Urinary bladder (tissue), 3 donors: ENCODE measurements at regions not wholly inside any gene's neighbourhood (a gene's known extent, or its start where the extent isn't known, plus 50 kb on each side); places are given as distances from the start of the nearest gene placed in this dataset.

Experiments
- DNase-seq: peaks from one replicate; pipeline ENCODE4 v3.0.0-alpha.2; 2015; ENCODE audit errors: extremely low spot score
- H3K27ac ChIP-seq: one replicate; pipeline ENCODE4 v1.5.1; 2013; ENCODE audit warnings: low read depth, mild to moderate bottlenecking, moderate library complexity
- H3K36me3 ChIP-seq: one replicate; pipeline ENCODE4 v1.6.1; 2013; ENCODE audit warnings: mild to moderate bottlenecking, moderate library complexity; ENCODE audit not compliant: insufficient read depth
- H3K4me1 ChIP-seq: one replicate; pipeline ENCODE4 v1.6.1; 2013; ENCODE audit warnings: mild to moderate bottlenecking, moderate library complexity; ENCODE audit not compliant: insufficient read depth
- H3K4me3 ChIP-seq: one replicate; pipeline ENCODE4 v1.5.1; 2013; ENCODE audit warnings: low read depth, low read length
- WGBS: extraction: QIAGEN DNeasy Blood & Tissue Kit; methylation state at CpG from one replicate; pipeline ENCODE4 v1.1.7; 2013; 5-methylcytosine and 5-hydroxymethylcytosine counted together
- donor health status: healthy with polysubstance abuse.
- donor health status: healthy.

GRCh38 chr6:48757661-48758060 lies 646.7 kb upstream of the PTCHD4 start:
- WGBS = 39% methylated on average over 1 of the region's 1 CpG
- Histone ChIP-seq H3K36me3 (no peaks in the 10 kb centered on the region), H3K4me1 (no peaks in the 10 kb centered on the region), H3K27ac (no peak overlapping the region), H3K4me3 (no peak overlapping the region)
- no peak for DNase-seq

GRCh38 chr6:48755315-48755714 lies 644.3 kb upstream of the PTCHD4 start:
- Histone ChIP-seq H3K36me3 (no peaks in the 10 kb centered on the region), H3K27ac (no peak overlapping the region), H3K4me3 (no peak overlapping the region), H3K4me1 (no peaks in the 10 kb centered on the region)
- WGBS = 67% methylated on average over 3 of the region's 3 CpGs
- DNase-seq = no peak

GRCh38 chr6:48754641-48755040 lies 643.6 kb upstream of the PTCHD4 start:
- WGBS = 31% methylated on average over 3 of the region's 3 CpGs
- Histone ChIP-seq H3K4me3 (no peak overlapping the region), H3K4me1 (no peaks in the 10 kb centered on the region), H3K27ac (no peak overlapping the region), H3K36me3 (no peaks in the 10 kb centered on the region)
- DNase-seq = no peak

- no peak overlapping the region for H3K27ac ChIP-seq
- 79% methylated on average over 2 of the region's 2 CpGs for WGBS
- no peak for DNase-seq
- no peak overlapping the region for H3K4me3 ChIP-seq
- no peaks in the 10 kb centered on the region for H3K4me1 ChIP-seq
- H3K36me3 ChIP-seq = no peaks in the 10 kb centered on the region
Observed at GRCh38 chr6:48750861-48751260, 639.9 kb upstream of the PTCHD4 start.

GRCh38 chr6:48747471-48747870 lies 636.5 kb upstream of the PTCHD4 start:
- Histone ChIP-seq H3K4me3 (no peak overlapping the region), H3K4me1 (no peaks in the 10 kb centered on the region), H3K27ac (no peak overlapping the region), H3K36me3 (no peaks in the 10 kb centered on the region)
- no peak for DNase-seq

GRCh38 chr6:48747040-48747439 lies 636.0 kb upstream of the PTCHD4 start:
- no peak for DNase-seq
- WGBS = 13% methylated on average over 2 of the region's 2 CpGs

GRCh38 chr6:48744948-48745347 lies 634.0 kb upstream of the PTCHD4 start:
- DNase-seq = no peak

More at GRCh38 chr6:48747040-48747439, 636.0 kb upstream of the PTCHD4 start:
- no peak overlapping the region for H3K4me3 ChIP-seq
- H3K27ac ChIP-seq = no peak overlapping the region
- no peaks in the 10 kb centered on the region for H3K36me3 ChIP-seq
- H3K4me1 ChIP-seq = no peaks in the 10 kb centered on the region

GRCh38 chr6:48743738-48744137 lies 632.7 kb upstream of the PTCHD4 start:
- H3K4me1 ChIP-seq = no peaks in the 10 kb centered on the region
- DNase-seq = no peak
- no peak overlapping the region for H3K4me3 ChIP-seq
- WGBS = 73% methylated on average over 3 of the region's 3 CpGs
- H3K27ac ChIP-seq = no peak overlapping the region
- no peaks in the 10 kb centered on the region for H3K36me3 ChIP-seq

More at GRCh38 chr6:48744948-48745347, 634.0 kb upstream of the PTCHD4 start:
- Histone ChIP-seq H3K4me3 (no peak overlapping the region), H3K4me1 (no peaks in the 10 kb centered on the region), H3K27ac (no peak overlapping the region), H3K36me3 (no peaks in the 10 kb centered on the region)

- DNase-seq = no peak
- Histone ChIP-seq H3K4me3 (no peak overlapping the region), H3K4me1 (no peaks in the 10 kb centered on the region), H3K36me3 (no peaks in the 10 kb centered on the region), H3K27ac (no peak overlapping the region)
- 57% methylated on average over 2 of the region's 2 CpGs for WGBS
Observed at GRCh38 chr6:48736501-48737206, 625.7 kb upstream of the PTCHD4 start.

- WGBS = 71% methylated on average over 1 of the region's 1 CpG
- DNase-seq = no peak
- Histone ChIP-seq H3K27ac (no peak overlapping the region), H3K4me3 (no peak overlapping the region), H3K4me1 (no peaks in the 10 kb centered on the region), H3K36me3 (no peaks in the 10 kb centered on the region)
Observed at GRCh38 chr6:48735846-48736245, 624.8 kb upstream of the PTCHD4 start.

- no peaks in the 10 kb centered on the region for H3K36me3 ChIP-seq
- DNase-seq = no peak
- H3K4me1 ChIP-seq = no peaks in the 10 kb centered on the region
- H3K27ac ChIP-seq = no peak overlapping the region
- WGBS = 56% methylated on average over 1 of the region's 1 CpG
- H3K4me3 ChIP-seq = no peak overlapping the region
Observed at GRCh38 chr6:48733581-48733980, 622.6 kb upstream of the PTCHD4 start.

GRCh38 chr6:48714699-48715098 lies 603.7 kb upstream of the PTCHD4 start:
- DNase-seq = no peak
- no peak overlapping the region for H3K4me3 ChIP-seq
- 53% methylated on average over 2 of the region's 2 CpGs for WGBS
- no peaks in the 10 kb centered on the region for H3K4me1 ChIP-seq
- no peak overlapping the region for H3K27ac ChIP-seq
- H3K36me3 ChIP-seq = no peaks in the 10 kb centered on the region

- Histone ChIP-seq H3K4me3 (no peak overlapping the region), H3K4me1 (no peaks in the 10 kb centered on the region), H3K27ac (no peak overlapping the region), H3K36me3 (no peaks in the 10 kb centered on the region)
- WGBS = 57% methylated on average over 2 of the region's 2 CpGs
- no peak for DNase-seq
Observed at GRCh38 chr6:48714250-48714649, 603.3 kb upstream of the PTCHD4 start.

GRCh38 chr6:48713612-48714011 lies 602.6 kb upstream of the PTCHD4 start:
- DNase-seq = no peak
- no peak overlapping the region for H3K27ac ChIP-seq
- H3K4me3 ChIP-seq = no peak overlapping the region
- H3K36me3 ChIP-seq = no peaks in the 10 kb centered on the region
- no peaks in the 10 kb centered on the region for H3K4me1 ChIP-seq
- WGBS = 88% methylated on average over 2 of the region's 2 CpGs

GRCh38 chr6:48706310-48706709 lies 595.3 kb upstream of the PTCHD4 start:
- no peak for DNase-seq
- no peak overlapping the region for H3K4me3 ChIP-seq
- no peaks in the 10 kb centered on the region for H3K4me1 ChIP-seq
- no peak overlapping the region for H3K27ac ChIP-seq
- no peaks in the 10 kb centered on the region for H3K36me3 ChIP-seq
